HFFc6 (cell line): ENCODE measurements at regions not wholly inside any gene's neighbourhood (a gene's known extent, or its start where the extent isn't known, plus 50 kb on each side); places are given as distances from the start of the nearest gene placed in this dataset.

Experiments
- DNase-seq: peaks from one replicate; pipeline ENCODE4 v3.0.0-alpha.2; 2018
- H3K27ac Mint-ChIP-seq: 2 replicates; pipeline ENCODE4 v1.8.0; 2020; ENCODE audit warnings: mild to moderate bottlenecking, mixed read lengths
- H3K27me3 Mint-ChIP-seq: 2 replicates; pipeline ENCODE4 v1.8.0; 2021; ENCODE audit warnings: mild to moderate bottlenecking, moderate library complexity, mixed read lengths; ENCODE audit not compliant: insufficient read depth
- H3K36me3 Mint-ChIP-seq: 2 replicates; pipeline ENCODE4 v1.8.0; 2021; ENCODE audit warnings: low read depth, mixed read lengths
- H3K4me1 Mint-ChIP-seq: 2 replicates; pipeline ENCODE4 v1.8.0; 2020; ENCODE audit warnings: low read depth, mixed read lengths
- H3K4me3 Mint-ChIP-seq: 2 replicates; pipeline ENCODE4 v1.8.0; 2020; ENCODE audit warnings: mild to moderate bottlenecking, moderate library complexity, mixed read lengths
- H3K9me3 Mint-ChIP-seq: 2 replicates; pipeline ENCODE4 v1.8.0; 2020; ENCODE audit warnings: mild to moderate bottlenecking, mixed read lengths
- TF ChIP-seq, protein P1 (sequence below): fragments of 200-600 bp; sonication (generic); IDR thresholded peaks from 2 replicates; pipeline ENCODE4 v1.5.0; 2021; ENCODE audit warnings: antibody characterized with exemption, mild to moderate bottlenecking

DNA sequence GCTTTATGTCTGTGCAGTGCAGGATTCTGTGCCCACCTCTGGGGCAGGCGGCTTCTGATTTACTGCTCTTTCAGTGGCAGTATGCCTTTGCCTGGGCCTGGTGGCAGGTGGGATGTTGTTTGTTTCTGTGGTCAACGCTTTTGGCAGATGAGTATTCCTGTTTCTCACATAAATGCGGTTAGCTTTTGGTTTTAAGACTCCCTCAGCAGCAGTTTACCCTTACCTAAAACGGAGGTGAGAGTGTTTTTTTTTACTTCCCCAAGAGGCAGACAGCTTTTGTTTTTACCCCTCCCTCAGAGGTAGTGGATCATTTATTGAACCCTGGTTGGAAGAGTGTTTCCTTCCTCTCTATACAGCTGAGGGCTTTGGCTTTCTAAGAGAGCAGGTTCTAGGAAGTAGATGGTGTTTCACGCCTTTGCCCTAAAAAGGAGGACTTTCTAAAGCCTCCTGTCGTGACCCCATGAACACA is 134.1 kb upstream of the PLSCR5 start:
- H3K27me3 Mint-ChIP-seq: no peaks in the 10 kb centered on the region; the same call in 1 of the 2 replicates
- peaks cover 9% of the 10 kb centered on the region; the same call in 1 of the 2 replicates for H3K9me3 Mint-ChIP-seq
- no peak overlapping the region for H3K27ac Mint-ChIP-seq
- peaks cover 14% of the 10 kb centered on the region for H3K36me3 Mint-ChIP-seq
- no peak for DNase-seq
- H3K4me1 Mint-ChIP-seq: peaks cover 4% of the 10 kb centered on the region
- H3K4me3 Mint-ChIP-seq: no peak overlapping the region
- TF ChIP-seq, protein P1, sequence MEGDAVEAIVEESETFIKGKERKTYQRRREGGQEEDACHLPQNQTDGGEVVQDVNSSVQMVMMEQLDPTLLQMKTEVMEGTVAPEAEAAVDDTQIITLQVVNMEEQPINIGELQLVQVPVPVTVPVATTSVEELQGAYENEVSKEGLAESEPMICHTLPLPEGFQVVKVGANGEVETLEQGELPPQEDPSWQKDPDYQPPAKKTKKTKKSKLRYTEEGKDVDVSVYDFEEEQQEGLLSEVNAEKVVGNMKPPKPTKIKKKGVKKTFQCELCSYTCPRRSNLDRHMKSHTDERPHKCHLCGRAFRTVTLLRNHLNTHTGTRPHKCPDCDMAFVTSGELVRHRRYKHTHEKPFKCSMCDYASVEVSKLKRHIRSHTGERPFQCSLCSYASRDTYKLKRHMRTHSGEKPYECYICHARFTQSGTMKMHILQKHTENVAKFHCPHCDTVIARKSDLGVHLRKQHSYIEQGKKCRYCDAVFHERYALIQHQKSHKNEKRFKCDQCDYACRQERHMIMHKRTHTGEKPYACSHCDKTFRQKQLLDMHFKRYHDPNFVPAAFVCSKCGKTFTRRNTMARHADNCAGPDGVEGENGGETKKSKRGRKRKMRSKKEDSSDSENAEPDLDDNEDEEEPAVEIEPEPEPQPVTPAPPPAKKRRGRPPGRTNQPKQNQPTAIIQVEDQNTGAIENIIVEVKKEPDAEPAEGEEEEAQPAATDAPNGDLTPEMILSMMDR: no peak

DNA sequence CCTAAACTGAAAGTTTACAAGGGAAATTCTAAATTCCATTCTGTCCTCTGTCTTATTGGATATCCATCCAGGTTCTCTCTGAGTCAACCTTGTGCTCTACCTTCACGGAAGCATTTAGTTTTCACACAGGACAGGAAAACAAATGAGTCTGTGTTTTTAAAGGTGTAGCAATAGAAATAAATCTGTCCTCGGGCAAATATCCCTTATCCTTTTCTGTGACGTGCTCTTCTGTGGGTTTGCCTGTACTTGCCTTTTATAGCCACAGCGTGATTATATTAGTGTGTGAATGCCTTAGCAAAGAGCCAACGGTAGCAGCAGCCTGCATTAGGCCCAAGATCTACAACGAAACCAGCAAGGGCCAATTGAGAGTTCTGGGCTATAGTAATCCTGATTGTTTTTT is 127.2 kb upstream of the PLSCR5 start:
- no peak for DNase-seq
- TF ChIP-seq, protein P1: no peak
- Mint-ChIP-seq H3K27ac (no peak overlapping the region), H3K36me3 (no peaks in the 10 kb centered on the region; the same call in 1 of the 2 replicates), H3K27me3 (no peaks in the 10 kb centered on the region; the same call in 1 of the 2 replicates), H3K9me3 (no peaks in the 10 kb centered on the region), H3K4me3 (no peak overlapping the region), H3K4me1 (no peaks in the 10 kb centered on the region)

DNA sequence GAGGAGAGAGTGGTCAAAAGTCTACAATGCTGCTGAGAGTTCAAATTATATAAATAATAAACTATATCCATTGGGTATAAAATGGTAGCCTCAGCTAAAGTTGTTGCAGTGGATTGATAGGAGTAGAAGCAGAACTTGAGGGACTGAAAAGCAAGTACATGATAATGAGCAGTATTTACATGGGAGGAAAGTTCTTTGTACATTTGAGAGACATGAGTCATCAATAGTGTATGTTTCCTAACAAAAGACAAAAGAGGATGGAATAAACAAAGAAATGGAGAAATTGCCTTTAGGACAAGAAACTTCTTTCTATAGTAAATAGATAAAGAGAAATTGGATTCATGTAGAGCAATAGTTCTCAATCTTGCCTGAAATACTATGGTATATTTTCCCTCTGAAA is 110.0 kb upstream of the PLSCR5 start:
- H3K36me3 Mint-ChIP-seq: no peaks in the 10 kb centered on the region
- H3K27ac Mint-ChIP-seq: no peak overlapping the region; the same call in 1 of the 2 replicates
- TF ChIP-seq, protein P1: no peak
- H3K27me3 Mint-ChIP-seq: no peaks in the 10 kb centered on the region
- no peaks in the 10 kb centered on the region for H3K9me3 Mint-ChIP-seq
- H3K4me1 Mint-ChIP-seq: peaks cover 26% of the 10 kb centered on the region
- no peak overlapping the region for H3K4me3 Mint-ChIP-seq
- DNase-seq: peak; percentile 1

DNA sequence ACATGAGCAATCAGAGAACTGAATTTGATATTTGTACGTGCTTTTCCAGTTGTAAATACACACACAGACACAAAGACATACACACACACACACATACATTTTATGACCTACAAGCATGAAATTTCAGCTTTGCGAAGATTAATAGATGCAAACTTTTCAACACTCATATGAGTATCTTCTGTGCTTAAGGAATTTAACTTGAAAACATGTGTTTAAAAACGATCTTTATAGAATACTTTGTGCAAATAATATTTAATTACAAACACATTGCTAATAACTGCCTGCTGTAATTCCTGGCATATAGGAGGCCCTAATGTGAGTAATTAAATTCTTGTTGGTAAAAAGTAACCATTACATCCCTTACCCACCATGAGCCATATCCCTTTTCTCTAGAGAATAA is 107.7 kb upstream of the PLSCR5 start:
- no peaks in the 10 kb centered on the region for H3K9me3 Mint-ChIP-seq
- TF ChIP-seq, protein P1: no peak
- H3K4me3 Mint-ChIP-seq: no peak overlapping the region
- H3K36me3 Mint-ChIP-seq: no peaks in the 10 kb centered on the region
- DNase-seq: no peak
- H3K27ac Mint-ChIP-seq: no peak overlapping the region
- no peaks in the 10 kb centered on the region for H3K27me3 Mint-ChIP-seq
- peaks cover 26% of the 10 kb centered on the region for H3K4me1 Mint-ChIP-seq

- Mint-ChIP-seq H3K4me1 (peaks cover 20% of the 10 kb centered on the region), H3K27ac (no peak overlapping the region), H3K4me3 (no peak overlapping the region), H3K9me3 (no peaks in the 10 kb centered on the region), H3K27me3 (no peaks in the 10 kb centered on the region), H3K36me3 (no peaks in the 10 kb centered on the region)
- TF ChIP-seq, protein P1: no peak
- no peak for DNase-seq
These were observed 104.8 kb upstream of the PLSCR5 start for GRCh38 chr3:146709969-146710368.

DNA sequence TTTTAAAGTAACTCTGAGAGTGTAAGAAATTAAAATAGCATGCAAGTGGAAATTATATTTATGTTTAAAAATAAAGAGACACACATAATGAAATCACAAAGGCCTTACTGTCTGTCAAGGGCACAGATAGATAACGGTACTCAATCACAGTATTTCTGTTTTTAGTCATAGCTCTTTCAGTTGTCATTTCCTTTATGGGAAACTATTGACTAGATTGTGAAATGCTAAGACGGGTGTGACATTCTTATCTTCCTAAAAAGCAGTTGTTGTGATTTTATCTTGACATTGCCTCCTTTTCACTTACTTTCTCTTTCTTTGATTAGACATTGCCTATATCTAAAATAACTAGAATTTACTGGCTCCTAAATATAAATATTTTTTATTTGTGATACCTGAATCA is 100.1 kb upstream of the PLSCR5 start:
- Mint-ChIP-seq H3K4me3 (no peak overlapping the region), H3K27ac (no peak overlapping the region), H3K27me3 (no peaks in the 10 kb centered on the region), H3K4me1 (no peaks in the 10 kb centered on the region), H3K9me3 (no peaks in the 10 kb centered on the region), H3K36me3 (no peaks in the 10 kb centered on the region)
- TF ChIP-seq, protein P1: no peak
- no peak for DNase-seq
